ENCODE measurements at regions not wholly inside any gene's neighbourhood (a gene's known extent, or its start where the extent isn't known, plus 50 kb on each side); places are given as distances from the start of the nearest gene placed in this dataset.
"Not testable (repeated sequence)": the region's sequence is repeated elsewhere in the genome, so short reads cannot be mapped to it uniquely, and the experiment has no call there.

DNA sequence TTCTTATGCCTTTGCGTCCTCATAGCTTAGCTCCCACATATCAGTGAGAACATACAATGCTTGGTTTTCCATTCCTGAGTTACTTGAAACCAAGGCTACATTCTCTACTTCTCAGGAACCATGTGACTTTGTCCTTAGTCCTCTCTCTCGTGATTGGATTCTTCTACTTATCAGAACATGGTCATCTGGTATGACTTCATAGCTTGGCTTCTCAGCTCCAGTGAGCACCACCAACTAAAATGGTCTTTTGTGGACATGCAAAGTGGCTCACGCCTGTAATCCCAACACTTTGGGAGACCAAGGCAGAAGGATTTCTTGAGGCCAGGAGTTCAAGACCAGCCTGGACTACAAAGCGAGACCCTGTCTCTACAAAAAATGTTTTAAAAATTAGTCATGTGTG lies 81.2 kb upstream of the NIPBL start:
- Histone ChIP-seq H3K27ac (no peak overlapping the region), H3K4me1 (no peaks in the 10 kb centered on the region), H3K9me3 (no peaks in the 10 kb centered on the region), H3K4me3 (no peak overlapping the region), H3K27me3 (no peaks in the 10 kb centered on the region), H3K36me3 (ENCODE audit: low read depth, missing control alignments) (no peaks in the 10 kb centered on the region)
- no peak for TF ChIP-seq POLR2A (IDR thresholded peaks at IDR 0.05)
- TF ChIP-seq, protein P1, sequence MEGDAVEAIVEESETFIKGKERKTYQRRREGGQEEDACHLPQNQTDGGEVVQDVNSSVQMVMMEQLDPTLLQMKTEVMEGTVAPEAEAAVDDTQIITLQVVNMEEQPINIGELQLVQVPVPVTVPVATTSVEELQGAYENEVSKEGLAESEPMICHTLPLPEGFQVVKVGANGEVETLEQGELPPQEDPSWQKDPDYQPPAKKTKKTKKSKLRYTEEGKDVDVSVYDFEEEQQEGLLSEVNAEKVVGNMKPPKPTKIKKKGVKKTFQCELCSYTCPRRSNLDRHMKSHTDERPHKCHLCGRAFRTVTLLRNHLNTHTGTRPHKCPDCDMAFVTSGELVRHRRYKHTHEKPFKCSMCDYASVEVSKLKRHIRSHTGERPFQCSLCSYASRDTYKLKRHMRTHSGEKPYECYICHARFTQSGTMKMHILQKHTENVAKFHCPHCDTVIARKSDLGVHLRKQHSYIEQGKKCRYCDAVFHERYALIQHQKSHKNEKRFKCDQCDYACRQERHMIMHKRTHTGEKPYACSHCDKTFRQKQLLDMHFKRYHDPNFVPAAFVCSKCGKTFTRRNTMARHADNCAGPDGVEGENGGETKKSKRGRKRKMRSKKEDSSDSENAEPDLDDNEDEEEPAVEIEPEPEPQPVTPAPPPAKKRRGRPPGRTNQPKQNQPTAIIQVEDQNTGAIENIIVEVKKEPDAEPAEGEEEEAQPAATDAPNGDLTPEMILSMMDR (IDR thresholded peaks at IDR 0.05): no peak
- 81 to 82% methylated on average over 4 of the region's 4 CpGs for WGBS, 2 donors
- no peak for DNase-seq
- intact Hi-C loops (cut with DNase I; ENCODE audit: low total_unique reads): no loop called here

DNA sequence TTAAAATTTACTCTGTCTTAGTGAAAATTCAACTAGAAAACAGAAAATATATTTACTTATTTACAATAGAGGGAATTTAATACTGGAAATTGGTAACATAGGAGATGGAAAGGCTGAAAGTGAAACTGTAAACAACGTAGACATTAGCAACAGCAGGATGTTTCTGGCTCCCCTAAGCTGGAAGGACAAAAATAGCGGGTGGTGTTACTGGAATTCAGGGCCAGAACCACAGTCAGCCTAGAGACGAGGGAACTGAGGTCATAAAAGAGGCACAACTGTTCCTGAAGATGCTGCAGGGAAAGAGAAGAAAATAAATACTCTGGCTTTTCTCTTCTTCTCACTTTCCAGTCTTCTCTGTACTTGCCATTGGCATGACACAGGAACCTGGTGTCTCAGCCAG lies 80.4 kb upstream of the NIPBL start:
- no peak for TF ChIP-seq POLR2A (IDR thresholded peaks at IDR 0.05)
- TF ChIP-seq, protein P1 (IDR thresholded peaks at IDR 0.05): no peak
- Histone ChIP-seq H3K36me3 (ENCODE audit: low read depth, missing control alignments) (no peaks in the 10 kb centered on the region), H3K4me1 (no peaks in the 10 kb centered on the region), H3K27me3 (no peaks in the 10 kb centered on the region), H3K9me3 (no peaks in the 10 kb centered on the region), H3K4me3 (no peak overlapping the region), H3K27ac (no peak overlapping the region)
- WGBS, 2 donors: 61 to 68% methylated on average over 3 of the region's 3 CpGs
- no peak for DNase-seq
- intact Hi-C loops (cut with DNase I; ENCODE audit: low total_unique reads): no loop called here

DNA sequence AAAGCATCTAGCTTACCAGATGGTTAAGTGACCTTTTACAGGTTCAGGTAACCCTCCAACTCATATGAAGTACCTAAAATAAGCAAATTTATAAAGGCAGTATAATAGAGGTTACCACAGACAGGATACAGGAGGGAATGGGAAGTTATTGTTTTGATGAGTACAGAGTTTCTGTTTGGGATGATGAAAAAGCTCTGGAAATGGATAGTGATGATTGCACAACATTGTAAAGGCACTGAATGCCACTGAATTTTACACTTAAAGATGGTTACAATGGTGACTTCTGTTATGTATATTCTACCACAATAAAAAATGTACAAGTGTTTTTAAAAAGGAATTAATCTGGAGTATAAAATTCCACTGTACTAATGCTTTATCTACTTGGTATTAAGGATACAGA lies 75.0 kb upstream of the NIPBL start:
- no peak for DNase-seq
- H3K27me3 ChIP-seq: no peaks in the 10 kb centered on the region
- H3K9me3 ChIP-seq: no peaks in the 10 kb centered on the region
- intact Hi-C loops (cut with DNase I; ENCODE audit: low total_unique reads): no loop called here
- TF ChIP-seq, protein P1 (IDR thresholded peaks at IDR 0.05): no peak
- no peak for TF ChIP-seq POLR2A (IDR thresholded peaks at IDR 0.05)
- H3K27ac ChIP-seq: no peak overlapping the region
- H3K36me3 ChIP-seq (ENCODE audit: low read depth, missing control alignments): no peaks in the 10 kb centered on the region
- no peaks in the 10 kb centered on the region for H3K4me1 ChIP-seq
- H3K4me3 ChIP-seq: no peak overlapping the region

DNA sequence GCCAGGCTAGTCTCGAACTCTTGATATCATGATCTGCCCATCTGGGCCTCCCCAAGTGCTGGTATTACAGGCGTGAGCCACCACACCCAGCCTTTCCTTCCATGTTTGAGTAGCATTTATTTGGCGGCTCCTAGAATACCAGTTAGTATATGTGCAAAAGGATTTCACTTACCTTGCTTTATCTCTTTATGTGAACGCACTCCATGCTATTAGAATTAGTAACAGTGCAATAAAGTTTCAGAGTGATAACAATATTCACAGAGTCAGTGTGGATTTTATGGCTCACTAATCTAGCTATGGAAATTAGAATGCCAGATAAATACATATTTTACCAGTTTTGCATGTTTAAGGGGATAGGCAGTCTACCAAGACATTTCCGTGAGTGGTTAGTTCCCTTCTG lies 74.4 kb upstream of the NIPBL start:
- Histone ChIP-seq H3K27me3 (no peaks in the 10 kb centered on the region), H3K36me3 (ENCODE audit: low read depth, missing control alignments) (no peaks in the 10 kb centered on the region), H3K9me3 (no peaks in the 10 kb centered on the region), H3K27ac (no peak overlapping the region), H3K4me1 (no peaks in the 10 kb centered on the region), H3K4me3 (no peak overlapping the region)
- TF ChIP-seq POLR2A (IDR thresholded peaks at IDR 0.05): no peak
- TF ChIP-seq, protein P1 (IDR thresholded peaks at IDR 0.05): no peak
- intact Hi-C loops (cut with DNase I; ENCODE audit: low total_unique reads): no loop called here
- DNase-seq: no peak
- WGBS, 2 donors: 81 to 91% methylated on average over 5 of the region's 5 CpGs

DNA sequence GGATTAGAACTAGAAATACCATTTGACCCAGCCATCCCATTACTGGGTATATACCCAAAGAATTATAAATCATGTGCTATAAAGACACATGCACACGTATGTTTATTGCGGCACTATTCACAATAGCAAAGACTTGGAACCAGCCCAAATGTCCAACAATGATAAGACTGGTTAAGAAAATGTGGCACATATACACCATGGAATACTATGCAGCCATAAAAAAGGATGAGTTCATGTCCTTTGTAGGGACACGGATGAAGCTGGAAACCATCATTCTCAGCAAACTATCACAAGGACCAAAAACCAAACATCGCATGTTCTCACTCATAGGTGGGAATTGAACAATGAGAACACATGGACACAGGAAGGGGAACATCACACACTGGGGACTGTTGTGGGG lies 63.3 kb upstream of the NIPBL start:
- H3K9me3 ChIP-seq; H3K4me1 ChIP-seq; H3K4me3 ChIP-seq; intact Hi-C loops (cut with DNase I; ENCODE audit: low total_unique reads); H3K36me3 ChIP-seq (ENCODE audit: low read depth, missing control alignments); H3K27me3 ChIP-seq; DNase-seq; H3K27ac ChIP-seq: not testable (repeated sequence)
- WGBS, 2 donors: 92 to 96% methylated on average over 3 to 4 of the region's 4 CpGs

Measured in testis (tissue), 2 donors.